ENCODE measurements at regions not wholly inside any gene's neighbourhood (a gene's known extent, or its start where the extent isn't known, plus 50 kb on each side); places are given as distances from the start of the nearest gene placed in this dataset.

DNA sequence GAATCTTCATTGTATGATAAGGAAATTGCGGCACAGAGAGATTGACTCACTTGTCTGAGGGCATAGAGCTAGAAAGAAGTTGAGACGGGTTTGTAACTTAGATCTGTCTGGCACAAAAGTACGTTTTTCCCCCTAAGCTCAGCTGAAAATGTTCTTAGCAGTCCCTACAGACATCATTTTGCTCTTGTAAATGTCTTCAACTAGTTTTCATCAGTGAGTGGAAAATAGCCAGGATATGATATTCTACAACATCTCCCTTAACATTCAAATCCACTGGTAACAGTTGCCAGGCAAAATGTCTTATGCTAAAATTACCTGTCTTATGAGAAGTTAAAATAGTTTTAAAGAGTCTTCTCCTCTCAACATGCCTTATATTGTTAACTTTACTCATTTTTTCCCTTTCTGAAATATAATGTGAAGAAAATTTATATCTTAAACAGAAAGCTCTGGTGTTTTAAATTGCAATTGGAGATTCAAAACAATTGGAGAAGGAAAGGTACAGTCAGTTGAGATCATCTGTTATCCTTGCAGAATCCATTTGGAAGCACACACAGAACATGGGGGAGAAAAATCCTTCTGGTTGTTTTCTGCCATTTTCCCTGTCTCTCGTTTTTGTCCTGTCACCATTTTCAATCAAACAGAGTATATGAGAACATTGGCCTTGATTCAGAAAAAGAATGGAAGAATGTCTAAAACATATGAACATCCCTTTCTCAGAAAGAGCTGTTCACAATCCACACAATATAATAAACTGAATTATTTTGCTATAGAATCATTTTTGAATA lies 255.0 kb downstream of the TRIB2 start:
- DNase-seq = no peak

DNA sequence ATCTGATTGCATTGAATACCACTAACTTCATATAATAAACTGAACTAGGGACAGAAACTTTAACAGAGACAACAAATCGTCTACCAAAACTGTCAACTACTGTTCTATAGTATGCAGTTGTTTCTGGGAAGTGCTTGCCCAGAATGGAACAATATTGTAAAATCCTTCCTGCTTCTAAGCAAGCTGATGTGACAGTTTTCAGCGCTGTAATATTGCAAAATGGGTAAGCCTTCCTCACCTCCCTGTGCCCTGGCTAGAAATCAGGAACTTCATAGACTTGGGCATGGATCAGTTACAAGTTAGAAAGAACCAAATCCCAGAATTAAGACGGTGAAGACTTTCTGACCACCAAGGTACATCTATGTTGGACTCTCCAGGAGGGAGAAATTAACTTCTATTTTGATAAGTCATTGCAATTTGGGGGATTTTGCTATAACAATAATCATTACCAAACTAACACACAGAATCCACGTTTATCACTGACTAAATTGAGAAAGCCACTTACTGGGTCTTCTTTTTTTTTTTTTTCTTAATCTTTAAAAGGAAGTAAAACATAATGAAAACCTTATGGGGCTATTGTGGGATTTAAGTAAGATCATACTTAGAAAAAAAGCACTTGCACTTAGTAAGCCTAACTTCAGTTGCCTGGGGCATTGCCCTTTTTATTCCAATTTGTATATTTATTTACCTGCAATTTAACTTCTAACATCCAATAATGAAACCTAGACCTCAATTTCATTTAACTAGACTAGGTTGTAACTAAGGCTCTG lies 261.5 kb downstream of the TRIB2 start:
- DNase-seq = no peak

DNA sequence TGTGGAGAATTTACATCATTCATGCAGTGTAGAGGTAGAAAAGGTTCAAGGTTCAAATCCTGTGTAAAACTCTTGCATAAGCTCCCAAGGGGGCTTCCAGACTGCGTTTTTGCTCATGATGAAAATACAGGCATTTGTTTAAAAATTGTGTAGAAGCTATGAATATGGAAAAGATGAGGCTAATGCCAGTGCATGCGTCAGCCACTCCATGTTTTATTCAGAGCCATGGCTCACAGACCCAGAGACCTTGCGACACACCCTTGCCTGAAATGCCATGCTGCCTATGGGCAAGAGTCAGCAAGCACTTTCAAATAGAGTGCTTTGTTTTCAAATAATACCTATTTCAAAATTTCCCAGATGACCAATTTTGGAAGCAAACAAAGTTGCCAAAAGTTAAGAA lies 262.3 kb downstream of the TRIB2 start:
- DNase-seq = no peak

DNA sequence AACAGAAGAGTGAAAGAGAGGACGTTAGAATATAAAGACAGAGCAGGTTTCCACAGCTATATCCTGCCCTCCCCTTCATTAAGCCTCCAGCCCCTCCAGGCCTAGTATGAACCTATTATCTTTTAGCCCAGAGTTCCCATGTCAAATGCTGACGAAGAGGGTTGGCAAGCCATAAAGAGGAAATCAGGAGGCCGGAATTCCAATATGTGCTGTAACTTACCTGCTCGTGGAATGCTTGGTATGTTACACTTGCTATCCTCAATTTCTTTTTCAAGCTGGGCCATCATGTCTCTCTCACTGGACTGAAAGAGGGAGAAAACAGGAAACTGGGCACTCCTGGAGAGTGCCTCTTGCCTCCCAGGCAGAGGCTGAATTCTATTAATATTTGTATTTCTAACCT lies 264.1 kb downstream of the TRIB2 start:
- DNase-seq = no peak

DNA sequence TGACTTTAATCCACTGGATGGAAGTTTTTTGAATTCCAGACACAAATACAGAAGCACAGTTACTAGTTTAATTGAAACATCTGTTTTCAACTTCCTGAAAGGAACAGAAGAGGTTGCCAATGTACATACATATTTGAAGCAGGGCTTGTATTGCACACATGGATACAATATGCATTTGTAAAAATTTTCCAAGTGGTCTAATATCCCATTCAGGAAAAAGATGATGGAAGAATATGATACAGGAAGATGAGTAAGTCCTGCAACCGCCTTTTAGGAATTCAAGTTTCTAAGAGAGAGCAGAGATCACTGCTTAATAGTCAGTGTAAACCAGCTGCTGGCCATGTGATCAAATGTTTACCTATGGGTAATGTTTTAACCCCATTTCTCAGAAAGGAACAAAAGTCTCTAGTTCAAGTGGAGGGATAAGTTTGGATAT lies 265.4 kb downstream of the TRIB2 start:
- no peak for DNase-seq

DNA sequence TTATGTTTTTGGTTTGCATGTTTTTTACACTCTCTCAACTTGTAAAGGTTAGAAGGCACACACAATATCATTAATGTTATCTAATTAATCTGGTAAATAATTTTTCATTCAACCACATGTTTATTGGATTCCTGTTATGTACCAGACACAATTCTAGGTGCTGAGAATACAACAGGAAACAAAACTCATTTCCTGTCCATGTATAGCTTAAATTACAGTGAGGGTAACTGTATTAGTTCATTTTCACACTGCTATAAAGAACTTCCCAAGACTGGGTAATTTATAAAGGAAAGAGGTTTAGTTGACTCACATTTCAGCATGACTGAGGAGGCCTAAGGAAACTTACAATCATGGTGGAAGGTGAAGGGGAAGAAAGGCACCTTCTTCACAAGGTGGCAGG lies 270.5 kb downstream of the TRIB2 start:
- DNase-seq = no peak

DNA sequence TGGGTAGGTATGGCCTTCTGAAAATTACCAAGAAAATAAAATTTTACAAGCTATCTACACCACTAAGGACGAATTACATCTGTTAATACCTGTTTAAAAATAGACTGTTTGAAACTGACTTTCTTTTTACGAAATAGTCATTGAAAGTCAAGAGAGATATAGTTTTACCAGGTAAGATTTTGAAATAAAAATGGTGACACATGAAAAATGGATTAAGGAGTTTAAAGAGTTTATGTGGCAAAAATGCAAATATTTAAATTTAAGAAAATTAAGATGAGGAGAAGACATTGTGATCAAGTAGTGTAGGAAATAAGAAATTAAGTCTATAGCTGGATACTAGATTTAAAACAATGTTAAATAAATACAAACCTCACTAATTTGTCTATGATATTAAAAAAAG lies 271.5 kb downstream of the TRIB2 start:
- DNase-seq = no peak

DNA sequence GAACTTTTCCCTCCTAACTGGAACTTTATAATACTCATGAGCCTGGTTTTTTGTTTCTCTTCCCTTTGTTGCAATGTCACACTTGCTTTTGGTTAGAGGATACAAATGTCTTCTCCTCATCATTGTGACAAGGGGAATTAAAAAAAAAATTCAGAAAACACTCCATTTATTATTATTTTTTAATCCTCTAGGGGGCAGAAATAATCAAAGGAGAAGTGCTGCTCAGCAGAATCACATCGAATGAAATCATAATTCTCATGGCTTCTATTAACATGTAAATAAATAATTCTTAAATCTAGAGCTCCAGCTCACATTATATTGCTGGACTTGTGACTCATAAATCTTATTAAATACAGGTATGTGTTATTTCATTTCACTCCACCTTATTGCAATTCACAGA lies 273.8 kb downstream of the TRIB2 start:
- no peak for DNase-seq

DNA sequence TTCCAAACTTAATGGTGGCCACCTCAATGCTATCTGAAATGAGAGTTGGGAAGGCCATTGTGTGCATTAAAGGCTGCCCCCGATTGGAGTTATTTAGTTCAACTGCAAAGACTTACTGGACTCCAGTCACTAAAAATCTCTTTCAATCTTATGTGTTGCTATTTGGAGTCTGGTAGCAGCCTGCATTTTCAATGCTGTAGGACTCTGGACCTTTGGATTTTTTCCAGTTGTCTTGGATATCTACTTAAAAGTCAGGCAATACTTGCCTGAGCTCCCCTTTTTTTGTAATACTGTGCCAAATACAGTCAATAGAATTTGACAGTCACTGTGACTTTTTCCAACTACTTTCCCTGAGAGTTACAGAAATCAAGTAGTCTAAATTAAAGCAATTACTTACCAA lies 281.9 kb downstream of the TRIB2 start:
- no peak for DNase-seq

DNA sequence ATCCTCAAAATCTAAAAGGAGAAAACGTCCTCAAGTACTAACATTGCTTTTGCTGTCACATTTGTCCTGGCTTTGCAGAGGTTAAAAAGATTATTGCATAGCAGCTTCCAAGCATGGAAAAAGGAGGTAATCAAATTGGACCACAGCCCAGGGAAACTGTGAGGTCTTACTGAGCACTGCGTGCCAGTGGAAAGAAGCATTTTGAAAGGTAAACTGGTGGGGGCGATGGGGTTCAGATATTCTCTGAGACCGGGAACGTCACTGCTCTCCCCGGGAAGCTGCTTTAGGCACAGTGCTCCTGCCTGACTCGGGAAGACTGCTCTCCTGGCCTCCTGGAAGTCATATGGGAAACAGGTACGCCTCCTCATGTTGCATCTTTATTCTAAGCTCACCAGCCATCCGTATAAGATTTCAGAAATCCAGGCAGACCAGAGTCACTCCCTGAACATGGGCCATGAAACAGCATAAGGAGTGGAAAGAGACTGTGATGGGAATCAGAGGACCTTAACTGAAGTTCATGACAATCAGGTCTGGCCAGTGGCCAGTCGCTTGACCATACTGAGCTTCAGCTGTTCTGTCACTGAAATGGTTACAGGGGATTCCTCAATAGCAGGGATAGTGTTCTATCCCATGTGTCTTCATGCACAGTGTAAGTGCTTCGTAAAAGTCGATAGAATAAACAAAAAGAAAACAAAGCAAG lies 284.1 kb downstream of the TRIB2 start:
- DNase-seq = no peak

DNA sequence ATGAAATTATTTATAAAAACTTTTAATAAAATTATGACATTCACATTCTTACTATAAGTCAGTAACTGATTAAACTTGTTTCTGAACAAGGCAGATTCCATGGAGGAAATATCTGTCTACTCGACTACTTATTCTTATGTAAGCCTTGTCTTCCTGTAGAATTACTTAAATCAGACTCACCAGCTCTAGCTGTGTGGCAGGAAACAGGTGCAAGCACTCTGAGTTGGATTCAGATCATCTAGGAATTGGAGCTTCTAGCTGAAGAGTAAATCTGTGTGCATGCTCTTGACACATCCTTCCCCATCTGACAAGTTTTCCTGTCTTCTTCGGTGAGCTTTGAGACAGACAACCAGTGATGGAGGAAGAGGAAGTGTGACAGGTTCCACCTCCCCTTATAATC lies 284.7 kb downstream of the TRIB2 start:
- DNase-seq = no peak

DNA sequence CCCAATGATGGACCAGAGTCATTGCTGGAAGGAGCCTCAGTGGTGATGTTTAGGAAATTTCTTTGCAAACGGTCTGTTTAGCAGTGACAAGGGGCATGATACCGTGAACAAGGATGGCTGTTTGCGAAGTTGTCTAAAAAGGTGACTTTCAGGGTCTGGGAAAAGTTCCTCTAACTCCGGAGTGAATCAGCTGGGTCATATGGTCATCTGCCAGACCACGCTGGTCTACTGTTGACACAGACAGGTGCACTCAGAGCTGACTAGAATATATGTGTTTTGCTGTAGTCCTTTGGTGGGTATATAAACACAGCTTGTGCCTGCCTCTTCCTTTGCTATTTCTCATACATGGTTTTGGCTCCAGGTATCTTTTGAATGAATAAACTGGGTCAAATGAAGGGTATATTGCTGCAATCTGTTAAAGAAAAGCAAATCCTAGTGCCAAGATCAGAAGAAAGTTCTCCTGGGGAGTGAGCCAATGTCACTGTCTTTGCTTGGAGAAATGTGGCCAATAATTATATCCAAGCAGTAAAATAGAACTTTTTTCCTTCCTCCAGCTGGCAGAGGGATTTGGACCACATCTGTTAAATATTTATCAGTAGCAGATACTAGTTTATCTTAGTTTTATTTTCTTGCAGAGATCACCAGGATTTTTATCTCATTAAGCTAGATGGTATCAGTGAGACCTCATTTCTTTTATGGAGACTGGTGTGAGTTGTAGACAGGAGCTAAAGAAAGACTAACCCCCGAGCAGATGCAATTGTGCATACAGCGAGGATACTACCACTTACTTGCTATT lies 286.0 kb downstream of the TRIB2 start:
- DNase-seq = no peak

DNA sequence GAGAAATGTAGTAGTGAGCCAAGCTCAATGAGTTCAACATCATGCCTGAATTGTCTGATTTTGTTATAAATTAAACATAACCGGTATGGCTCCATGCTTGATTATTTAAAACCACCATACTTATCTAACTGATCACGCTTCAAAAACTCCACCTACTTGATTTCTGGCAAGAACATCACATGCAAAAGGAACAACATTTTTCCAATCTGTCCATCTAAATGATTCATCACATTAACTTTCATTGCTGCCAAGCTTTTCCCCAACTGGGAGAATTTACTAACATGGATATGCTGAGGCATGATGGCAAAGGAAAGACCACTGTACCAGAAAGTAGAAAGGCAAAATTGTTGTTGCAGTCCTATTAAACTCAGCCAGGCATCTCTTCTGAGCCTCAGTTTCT lies 286.8 kb downstream of the TRIB2 start:
- DNase-seq = no peak

DNA sequence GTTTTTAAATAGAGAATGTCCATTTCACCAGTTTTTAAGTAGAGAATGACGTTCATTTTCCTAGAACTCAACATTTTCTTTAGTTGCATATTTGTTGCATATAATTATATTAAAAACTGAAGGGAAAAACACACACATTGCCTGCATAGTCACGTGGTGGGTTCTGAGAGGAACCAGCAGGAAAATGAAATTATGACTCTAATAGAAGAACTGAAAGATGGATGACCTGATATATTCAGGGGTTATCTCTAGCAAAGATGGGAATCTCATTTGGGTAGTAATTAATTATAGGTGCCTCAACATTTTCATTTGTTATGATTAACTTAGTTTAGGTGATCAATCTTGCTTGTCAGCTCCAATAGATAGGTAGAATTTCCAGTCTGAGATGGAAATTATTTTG lies 288.3 kb downstream of the TRIB2 start:
- no peak for DNase-seq

DNA sequence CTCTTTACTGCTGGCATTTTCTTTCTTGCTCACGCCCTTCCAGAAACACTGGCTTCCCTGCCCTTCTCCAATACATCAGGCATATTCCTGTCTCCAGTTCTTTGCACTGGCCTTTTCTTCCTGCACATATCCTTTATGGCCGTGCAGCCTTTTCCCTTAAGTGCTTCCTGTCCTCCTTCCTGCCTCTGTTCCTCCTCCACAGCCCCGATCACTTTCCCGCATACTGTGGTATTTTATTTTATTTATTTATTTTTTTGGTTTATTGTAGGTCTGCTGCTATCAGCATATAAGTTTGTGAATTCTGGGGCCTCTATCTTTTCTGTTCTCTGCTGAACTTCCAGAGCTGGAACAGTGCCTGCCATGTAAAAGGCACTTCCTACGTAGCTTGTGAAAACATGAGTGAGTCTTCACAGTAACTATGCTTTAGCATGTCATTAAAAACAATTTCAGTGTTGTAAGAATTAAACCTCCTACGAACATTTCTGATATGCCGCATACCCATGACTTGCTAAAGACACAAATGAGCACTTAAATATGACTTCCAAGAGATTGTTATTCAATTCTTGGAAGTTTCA lies 289.1 kb downstream of the TRIB2 start:
- DNase-seq = no peak

DNA sequence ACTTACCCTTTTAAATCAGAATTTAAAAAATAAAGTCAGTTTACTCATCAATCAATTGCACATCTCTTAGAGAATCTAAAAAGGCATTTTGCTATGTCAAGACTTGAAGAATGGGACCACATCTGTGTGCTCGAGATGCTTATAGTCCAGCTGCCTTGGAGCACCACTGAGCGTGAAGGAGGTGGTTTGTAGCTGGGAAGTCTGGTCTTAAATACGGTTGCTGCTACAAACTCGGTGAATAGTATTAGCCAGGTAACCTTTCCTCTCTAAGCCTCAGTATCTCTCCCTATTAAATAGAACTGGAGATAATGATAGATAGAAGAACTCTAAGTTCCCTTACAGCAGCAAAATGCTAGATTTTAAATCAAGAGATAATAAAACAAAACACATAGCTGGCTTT lies 289.7 kb downstream of the TRIB2 start:
- no peak for DNase-seq

DNA sequence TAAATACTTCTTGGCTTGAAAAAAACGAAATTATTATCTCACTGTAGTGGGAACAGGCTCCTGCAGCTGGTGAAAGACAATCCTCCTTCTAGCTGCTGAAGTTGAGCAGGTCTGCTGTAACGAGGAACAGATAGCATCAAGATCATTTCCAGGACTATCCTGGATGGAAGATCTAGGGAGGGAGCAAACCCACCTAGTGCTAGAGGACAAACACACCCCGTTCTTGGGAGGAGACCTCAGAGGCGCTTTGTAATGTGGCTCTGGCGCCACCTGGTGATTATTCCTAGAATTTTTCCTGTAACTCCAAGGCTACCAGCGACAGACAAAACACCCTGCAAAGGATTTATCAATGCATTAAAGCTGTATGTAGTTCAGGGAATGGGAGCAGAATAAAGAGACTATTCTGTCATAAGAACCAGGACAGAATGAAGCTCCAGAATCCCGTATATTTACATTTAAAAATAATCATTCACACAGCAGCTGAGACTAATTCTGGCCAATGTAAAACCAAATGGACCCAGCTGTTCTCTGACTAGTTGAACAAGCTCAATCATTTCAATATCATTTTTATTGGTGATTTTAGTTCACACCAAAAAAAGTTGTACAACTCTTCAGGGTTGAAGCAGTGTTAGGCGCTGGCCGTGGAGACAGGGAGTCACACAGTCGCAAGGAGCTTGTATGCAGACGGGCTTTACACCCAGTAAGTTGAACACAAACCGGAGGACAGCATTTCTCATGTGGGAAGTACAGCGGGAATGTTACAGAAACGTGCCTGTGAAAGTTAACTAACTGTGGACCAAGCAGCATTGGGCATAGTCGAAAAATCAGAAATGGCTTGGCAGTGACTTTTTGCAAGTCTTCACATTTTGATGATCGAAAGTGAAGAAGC lies 290.3 kb downstream of the TRIB2 start:
- peak; percentile 73 to 75 for DNase-seq

DNA sequence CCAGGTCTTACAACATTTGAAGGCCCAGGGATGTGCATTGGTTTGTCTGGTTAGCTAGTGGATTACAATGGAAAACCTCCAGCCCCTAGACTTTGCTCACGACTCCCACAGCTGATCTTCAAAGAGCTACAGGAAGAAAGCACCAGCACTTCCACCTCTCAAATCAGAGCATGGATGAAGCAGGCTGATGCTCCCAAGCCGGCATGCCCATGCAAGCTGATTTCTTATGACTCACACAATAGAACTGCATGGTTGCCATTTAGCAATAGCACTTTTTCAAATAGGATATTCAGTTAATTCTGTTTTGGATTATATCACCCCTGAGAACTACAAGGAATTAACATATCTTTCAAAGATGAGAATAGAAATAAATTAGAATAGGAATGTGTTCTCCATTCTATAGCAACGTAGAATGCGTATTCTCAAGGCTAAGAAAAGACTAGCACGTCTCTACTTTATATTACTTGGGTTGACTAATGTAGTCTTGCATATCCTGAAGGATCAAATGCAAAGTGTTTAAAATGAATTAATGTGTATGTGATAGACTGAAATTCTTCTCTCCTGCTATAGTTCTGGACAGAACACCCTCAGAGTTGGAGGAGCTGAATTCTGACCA lies 292.4 kb downstream of the TRIB2 start:
- no peak for DNase-seq

DNA sequence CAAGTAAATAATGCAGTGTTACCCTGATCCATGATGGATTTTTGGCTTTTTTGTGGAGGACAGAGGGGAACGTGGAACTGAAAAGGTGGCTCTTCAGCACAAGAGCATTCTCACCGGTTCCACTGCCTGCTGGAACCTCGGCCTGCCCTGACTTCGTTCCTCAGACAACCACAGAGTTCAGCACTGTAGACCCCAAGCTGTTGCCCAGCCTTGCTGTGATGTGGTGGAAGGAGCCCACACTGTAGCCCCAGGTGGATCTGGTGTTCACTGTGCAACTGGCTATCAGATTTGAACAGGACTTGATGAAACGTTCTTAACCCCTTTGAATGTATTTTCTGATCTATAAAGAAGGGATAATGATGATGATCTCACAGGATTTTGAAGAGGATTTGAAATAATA lies 293.5 kb downstream of the TRIB2 start:
- DNase-seq = no peak

DNA sequence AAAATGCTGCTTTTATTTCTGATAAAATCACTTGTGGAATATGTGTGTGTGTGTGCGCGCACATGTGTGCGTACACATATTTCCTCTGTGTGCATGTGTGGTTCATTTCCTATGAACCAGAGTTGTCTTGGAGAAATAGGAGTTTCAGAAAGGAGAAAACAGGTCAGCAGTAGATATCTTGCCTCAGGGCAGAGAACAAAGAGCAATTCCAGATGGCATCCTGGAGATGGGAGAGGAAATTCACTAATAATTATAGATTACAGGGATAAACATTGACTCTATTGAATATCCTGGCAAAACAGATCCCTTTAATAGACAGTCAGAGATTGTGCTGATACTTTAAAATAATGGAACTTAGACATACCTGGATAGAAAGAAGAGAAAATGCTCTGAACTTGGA lies 298.0 kb downstream of the TRIB2 start:
- peak; percentile 10 to 68 for DNase-seq

All from NCI-H2081 (cell line).